CD4-positive, alpha-beta T cell treated with Interleukin-17A for 1 hour (primary cell): ENCODE measurements at regions not wholly inside any gene's neighbourhood (a gene's known extent, or its start where the extent isn't known, plus 50 kb on each side); places are given as distances from the start of the nearest gene placed in this dataset.

Experiments
- DNase-seq: peaks from one replicate; pipeline ENCODE4 v3.0.0-alpha.2; 2020

DNA sequence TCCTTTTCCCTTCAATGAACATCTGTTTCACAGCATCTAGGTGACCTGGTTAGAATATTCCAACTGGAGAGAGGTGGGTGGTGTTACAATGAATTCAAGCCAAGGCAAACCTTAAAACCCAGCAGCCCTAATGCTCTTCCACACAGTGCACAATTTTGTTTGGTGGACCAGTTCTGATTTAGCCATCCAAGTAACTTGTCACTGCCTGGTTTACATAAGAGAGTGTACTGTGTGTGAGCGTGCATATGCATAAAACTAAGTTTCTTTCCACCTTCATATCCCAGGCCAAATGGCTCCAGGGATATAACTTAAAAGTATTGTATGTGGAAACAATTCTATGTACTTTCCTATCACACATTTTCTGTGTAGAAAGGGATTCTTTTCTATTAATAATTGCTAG, 200.4 kb upstream of the FAR2 start:
- no peak for DNase-seq

DNA sequence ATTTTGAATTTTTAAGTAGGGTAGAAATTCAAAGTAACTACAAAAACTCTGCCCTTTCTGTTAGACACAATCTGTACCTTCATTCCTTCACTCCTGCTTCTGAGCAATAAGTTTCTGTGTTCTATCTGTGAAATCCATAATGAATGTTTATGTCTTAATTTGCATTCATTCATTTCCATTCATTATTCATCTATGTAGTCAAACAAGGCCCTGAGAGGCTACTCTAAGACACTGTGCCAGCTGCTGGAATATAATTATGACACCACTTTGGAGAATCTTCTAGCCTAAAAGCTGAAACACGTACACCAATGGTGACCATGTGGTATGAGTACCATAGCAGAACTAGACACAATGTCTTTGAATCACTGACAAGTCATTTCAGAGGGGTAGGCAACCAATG, 199.9 kb upstream of the FAR2 start:
- no peak for DNase-seq

DNA sequence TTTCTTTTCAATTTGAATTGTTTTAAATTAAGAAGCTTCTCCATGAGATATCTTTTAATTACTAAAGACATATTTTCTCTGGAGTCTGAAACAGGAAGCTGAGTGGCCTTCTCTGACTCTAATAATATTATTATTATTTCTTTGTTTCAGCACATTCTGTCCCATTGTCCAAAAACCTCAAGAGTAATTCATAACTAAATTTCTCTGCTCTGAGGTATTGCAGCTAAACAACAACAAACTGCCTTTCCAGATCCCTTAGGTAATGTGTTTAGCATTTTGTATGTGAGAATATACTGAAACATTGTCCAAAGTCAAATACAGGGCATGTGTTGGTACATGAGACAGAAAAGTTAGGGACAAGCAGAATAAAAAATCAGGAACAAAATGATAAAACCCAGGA, 199.0 kb upstream of the FAR2 start:
- DNase-seq: no peak

DNA sequence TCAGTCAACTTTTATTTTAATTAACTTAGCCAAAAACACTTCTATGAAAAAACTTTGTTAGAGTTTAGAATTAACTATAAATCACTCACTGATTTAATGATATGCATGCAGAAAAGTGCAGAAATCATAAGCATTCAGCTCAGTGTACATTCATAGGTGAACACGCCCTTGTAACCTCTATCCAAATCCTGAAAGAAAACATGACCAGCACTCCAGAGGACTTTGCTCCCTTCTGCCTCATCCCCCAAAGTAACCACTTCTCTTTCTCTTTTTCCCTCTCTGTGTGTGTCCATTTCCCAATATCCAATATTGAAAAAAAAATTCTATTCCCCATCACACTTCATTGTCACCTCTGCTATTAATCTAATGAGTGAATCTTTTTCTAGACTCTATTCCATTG, 197.1 kb upstream of the FAR2 start:
- no peak for DNase-seq

DNA sequence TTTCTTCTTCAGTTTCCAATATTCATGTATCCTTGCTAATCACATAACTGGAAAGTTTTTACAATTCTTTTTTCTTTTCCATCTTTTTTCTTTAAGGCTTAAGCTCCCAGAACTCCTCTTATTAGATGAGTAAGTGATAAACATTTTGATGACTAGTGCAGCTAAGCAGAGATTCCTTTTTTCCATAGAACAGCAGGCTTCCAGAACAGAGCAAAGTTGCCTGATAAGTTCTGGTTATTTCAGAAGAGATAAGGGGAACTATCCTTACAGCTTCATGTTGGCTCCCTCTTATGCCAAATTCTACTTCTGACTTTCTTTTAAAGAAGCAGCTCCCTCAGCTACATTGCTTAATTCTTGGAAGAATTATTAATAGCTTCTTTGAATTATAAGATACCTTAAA, 194.7 kb upstream of the FAR2 start:
- no peak for DNase-seq

DNA sequence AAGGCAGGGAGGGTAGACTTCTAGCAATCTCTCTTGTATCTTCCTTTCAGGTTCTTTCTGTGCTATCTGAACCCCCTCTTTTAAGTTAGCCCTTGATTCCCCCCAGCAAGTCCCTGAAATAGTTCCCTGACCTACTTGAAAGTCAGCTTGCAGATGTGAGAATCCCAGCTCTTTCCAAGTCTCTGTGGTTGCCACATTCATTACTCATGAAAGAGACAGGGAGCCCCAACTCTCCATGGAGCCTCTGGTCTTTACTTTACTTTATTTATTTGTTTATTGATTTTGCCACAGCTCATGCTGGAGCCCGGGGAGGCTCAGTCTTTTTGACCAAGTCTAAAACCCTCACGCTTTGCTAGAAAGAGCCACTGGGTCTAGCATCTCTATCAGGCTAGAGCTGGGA, 193.6 kb upstream of the FAR2 start:
- DNase-seq: no peak

DNA sequence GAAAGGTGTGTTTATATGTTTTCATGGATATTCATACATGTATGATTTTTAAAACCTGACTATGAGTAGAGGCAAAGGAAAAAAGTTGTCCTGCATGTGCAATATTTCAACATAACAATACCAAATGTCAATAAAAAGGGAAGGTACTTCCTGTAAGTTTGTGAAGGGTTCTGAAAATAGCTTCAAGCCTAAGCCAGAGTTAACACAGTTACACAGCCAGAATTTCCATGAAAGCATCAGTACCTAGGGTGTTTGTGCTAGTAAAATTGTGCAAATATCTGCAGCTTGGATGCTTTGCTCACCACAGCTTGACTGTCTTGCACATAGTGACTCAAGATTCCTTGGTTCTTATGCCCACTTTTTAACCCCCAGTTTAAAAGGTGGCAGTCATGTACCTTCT, 193.1 kb upstream of the FAR2 start:
- no peak for DNase-seq

DNA sequence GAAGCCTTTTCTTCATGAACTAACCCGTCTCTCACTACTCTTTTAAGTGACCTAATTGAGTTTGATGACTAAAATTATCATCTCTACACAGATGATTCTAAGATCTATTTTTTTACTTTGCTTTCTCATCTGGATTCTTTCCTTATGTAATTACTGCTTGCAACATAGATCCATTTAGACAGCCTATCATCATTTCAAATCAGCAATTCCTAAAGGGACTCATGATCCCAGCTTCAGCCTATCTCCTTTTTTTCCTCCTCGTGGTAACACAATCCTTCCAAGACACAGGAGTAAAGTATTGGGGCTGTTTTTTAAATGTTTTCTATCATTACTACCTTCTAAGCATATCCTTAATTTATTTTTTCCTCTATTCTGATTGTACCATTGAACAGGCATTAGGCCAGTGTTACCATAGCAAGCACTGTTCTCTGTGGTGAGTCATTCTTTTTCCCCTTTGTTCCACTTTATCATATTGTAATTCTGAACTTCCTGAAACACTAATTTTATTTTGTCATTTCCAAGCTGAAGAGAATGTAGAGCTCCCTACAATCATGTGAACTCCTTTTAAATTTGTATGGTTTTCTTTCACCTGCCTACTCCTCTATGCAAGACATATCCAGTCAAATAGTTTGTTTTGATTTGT, 190.4 kb upstream of the FAR2 start:
- DNase-seq: no peak

DNA sequence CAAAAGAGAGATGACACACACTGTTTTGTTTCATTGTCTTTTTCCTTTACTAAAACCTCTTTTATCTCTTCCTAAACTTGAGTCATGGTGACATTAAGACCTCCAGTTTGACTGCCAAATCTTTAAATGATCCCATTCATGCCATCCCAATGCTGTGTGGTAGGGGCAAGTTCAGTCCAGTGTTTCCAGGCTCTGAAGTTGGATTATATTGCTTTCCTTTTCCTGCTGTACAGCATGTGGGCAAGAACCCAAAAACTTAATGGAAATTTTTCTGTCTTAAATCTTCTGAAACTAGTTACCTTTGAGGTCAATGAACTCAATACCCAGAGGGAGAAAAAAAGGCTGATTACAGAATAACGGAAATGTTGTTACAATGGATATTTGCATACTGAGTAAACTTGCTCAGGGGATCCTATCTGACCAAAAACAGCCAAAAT, 187.1 kb upstream of the FAR2 start:
- no peak for DNase-seq

DNA sequence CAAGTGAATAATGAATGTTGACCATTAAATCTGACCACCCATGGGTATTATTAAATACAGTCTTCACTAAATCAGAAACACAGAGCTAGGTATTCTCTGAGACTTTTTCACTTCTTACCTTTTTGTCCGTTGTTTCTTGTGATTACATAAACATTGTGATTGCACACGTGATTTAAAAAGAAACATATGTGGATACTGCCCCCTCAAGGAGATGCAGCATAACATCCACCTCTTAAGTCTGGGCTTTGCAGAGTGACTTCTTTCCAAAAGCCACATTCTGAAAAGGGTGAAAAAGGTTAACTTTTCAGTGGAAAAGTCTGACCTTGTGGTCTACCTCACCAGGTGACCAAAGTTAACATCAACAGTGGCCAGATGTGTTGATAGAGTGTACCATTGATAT, 185.5 kb upstream of the FAR2 start:
- no peak for DNase-seq

DNA sequence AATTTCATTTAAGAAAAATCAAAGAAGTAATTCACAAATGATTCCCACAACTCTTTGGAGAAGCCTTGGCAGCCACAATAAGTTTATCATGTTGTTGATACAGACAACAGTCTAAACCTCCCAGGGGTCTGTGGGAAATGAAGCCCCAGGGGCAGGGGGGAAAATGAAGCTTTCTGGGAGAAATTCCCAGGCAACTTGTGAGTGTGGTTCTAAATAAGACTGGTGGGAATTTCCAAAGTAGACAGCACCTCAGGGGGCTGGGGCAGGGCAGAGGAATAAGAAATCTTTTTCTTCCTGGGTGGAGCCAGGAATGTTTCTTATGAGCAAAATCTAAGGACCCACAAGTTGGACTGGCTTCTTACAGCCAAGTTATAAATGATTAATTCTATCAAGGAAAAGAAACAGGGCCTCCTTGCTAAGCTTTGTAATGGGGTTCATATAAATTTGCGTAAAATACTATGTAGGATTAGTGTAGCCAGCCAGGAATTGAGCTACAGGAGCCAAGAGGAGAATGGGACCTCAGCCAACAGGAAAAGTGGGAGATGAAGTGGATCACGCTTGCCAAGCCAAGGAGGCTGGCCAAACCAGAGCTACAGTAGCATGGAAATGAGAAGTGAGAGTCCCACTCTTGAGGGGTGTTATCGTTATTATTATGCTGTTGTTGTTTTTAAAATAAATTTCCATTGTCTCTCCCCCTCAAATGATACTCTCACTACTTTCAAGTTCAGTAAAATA, 182.9 kb upstream of the FAR2 start:
- DNase-seq: no peak

DNA sequence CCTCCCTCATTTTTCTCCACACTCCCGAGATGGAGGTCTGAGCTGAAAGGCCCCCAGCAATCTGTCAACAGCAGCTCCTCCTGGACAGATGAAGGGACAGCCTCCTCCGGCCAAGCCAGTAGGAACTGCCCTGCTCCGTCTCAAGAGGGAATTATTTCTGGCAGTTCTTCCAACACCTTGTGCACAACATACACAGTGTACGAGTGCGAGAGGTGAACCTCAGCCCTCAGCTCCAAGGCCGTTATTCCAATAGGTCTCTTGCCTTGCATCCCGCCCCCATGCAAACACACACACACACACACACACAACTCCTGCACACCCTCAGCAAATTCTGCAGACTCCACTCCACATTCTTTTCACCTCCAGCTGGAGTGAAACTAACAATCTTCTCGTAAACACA, 181.7 kb upstream of the FAR2 start:
- DNase-seq: no peak

DNA sequence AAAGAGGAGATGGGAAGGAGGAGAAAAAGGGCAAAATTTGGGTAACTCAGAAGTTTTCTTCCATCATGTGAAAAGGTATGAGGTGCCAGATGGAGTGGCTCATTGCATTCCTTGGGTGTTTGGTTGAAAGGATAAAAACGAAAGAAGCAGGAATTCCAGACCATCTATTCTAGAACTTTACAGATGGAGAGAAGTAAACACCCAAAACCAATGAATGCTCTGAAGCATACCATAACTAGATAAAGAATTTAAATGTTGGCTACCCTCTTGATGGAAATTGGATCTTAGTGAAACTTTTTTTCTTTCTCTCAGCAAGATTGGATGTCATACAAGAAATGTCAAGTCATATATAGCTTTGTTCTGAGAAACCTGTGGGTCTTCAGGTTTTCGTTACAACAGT, 175.6 kb upstream of the FAR2 start:
- no peak for DNase-seq

DNA sequence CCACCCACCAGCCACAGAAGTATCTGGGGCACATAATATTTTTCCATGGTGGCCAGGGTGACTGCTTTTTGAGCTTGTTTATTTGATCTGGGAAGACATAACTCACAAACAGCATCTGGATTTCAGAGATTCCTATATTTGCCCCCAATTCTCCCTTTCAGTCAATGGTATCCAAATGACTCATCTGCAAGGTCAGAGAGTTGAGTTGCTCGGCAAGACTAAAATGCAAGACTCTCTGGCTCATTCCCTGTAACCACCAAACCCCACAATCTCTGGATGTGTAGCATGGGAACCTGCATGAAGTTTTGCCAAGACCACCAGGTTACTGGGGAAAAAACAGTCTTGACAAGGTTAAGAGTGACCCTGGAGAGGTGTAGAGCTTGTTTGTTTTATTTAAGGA, 174.9 kb upstream of the FAR2 start:
- DNase-seq: no peak

DNA sequence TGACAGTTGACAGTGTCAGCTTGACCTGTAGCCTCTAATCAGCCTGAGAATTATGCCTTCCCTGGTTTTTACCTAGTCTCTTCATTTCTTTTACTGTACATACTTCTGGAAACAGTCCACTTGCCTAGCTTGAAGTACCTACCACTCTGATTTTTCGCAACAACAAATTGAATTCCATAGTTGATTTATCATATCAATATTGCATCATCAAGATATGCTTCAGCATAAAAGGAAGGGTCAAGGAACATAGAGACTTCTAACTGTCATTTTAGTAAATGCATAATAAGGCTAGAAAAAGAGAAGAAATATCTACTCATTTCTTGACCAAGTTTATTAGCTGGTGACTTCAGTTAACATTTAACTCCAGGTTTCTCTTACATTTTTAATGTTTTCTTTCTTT, 174.2 kb upstream of the FAR2 start:
- no peak for DNase-seq

DNA sequence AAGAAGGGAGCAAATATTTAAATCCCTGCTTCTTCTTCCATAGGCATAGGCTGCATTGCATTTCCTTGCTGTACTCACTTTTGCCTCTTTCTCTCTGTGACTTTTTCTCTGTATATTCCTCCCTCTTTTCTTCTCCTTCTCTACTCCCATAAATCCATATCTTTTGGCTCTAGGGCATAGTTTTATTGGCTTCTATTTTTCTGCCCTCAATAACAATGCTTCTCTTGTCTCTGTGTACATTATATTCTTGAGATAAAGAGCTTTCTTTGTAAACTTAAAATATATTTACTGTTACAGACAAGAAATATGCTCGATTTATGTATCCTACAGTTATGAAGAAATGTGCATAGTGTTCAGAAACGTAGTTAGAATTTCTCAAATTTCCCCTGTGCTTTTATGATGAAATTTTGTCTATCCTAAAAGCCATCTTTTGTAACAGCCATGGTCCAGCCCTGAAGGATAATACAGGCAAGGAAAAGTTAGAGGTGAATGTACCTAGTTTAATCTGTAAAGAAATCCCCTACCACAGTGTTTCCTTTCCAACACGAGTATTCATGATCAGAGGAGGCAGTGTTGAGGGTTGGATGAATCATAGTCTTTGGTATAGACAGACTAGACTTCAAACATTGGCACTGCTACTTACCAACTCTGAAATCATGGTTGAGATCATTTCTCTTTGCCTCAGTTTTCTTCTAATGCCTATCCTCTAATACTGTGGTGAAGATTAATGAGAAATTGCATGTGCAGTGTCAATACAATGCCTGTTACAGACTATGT, 173.3 kb upstream of the FAR2 start:
- DNase-seq: no peak

DNA sequence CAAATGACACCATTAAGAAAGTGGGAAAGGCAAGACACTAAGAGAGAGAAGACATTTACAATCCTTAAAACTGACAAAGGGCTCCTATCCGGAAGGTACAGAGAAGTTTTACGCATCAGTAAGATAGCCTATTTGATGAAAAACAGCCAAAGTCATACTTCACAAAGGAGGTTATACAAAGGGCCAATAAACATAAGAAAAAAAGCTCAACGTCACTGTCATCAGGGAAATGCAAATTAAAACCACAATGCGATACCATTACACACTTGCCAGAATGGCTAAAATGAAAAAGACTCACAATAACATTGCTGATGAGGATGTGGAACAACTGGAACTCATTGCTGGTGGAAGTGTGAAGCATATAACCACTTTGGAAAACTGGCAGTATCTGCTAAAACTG, 168.6 kb upstream of the FAR2 start:
- no peak for DNase-seq

DNA sequence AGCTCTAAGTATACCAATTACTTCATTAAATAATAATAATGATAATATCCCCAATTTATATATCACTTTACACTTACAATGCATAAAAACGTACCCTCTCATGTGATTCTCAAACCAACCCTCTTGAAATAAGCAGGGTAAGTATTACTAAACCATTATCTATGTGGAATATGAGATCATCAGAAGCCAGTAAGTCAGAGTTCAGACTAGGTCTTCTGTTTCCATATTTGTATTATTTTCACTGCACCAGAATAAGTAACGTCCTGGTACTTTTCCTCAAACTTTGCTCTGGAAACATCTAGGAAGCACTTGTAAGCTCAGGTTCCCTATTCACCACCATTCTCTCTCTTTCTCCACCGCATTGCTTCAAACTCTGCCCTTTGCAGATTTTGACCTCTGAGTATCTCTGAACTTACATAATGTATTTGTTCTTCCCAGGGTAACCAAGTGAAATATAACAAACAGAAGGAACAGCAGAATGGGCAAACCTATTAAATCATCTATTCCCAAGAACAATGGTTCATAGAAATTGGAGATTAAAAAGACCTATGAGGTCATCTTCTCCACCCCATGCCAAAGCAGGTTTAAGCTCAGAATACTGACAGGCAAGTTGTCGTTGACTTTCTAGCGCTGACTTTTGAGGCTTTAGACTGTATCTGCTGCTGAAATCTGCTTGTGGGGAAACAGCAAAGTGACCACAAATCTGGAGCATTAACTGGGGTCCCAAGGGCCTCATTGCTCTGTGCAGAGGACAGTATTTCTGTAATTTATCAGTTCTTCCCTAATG, 161.3 kb upstream of the FAR2 start:
- DNase-seq: no peak

DNA sequence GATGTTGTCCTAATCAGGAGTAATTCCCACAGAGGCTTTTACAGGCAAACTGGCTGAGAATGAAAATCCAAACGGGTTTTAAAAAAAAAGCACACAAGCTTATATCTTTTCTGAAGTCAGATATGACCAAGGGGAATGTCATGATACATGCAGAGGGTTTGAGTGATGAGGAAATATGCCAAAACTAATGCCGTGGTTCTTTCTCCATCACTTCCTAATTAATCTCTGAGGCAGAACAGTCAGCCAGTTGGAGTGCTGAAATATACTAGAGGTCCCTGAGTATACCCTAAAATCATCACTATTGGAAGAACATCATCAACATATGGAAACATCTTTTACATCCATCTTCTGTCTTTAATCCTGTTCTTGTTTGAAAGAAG, 160.8 kb upstream of the FAR2 start:
- DNase-seq: no peak

DNA sequence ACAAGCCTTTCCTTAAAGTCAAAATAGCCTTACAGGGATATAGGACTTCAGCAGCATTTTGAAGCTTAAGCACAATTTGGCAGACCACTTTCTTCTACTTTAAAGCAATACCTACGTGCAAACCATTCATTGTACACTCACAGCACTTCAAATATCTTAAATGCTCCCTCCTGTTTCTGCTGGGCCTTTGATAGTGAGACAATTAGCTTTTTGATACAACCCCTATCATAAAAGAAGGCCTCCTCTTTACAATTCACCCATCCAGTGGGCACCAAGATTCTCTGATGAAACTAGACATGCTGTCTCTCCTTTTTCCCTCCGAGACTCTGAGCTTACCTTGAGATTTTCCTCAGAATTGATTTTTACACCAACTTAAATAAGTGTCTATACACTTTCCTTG, 157.5 kb upstream of the FAR2 start:
- no peak for DNase-seq

DNA sequence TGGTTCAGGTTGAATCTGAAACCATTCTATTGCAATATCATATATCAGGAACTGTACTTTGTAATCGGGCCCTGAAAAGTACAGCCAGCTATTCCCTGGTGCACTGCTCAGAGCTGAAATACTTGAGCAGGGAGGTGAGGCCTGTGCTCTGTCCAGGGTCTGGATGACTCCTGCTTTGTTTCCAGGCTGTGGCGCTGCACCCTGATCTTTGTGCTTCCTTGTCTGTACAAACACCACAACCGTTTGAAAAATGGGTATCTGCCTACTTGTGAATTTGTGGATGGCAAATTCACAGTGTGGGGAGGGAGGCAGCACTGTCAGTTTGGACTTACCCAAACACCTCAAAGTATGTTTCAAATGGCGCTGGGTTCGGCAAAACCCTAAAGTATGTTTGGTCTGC, 155.4 kb upstream of the FAR2 start:
- no peak for DNase-seq

DNA sequence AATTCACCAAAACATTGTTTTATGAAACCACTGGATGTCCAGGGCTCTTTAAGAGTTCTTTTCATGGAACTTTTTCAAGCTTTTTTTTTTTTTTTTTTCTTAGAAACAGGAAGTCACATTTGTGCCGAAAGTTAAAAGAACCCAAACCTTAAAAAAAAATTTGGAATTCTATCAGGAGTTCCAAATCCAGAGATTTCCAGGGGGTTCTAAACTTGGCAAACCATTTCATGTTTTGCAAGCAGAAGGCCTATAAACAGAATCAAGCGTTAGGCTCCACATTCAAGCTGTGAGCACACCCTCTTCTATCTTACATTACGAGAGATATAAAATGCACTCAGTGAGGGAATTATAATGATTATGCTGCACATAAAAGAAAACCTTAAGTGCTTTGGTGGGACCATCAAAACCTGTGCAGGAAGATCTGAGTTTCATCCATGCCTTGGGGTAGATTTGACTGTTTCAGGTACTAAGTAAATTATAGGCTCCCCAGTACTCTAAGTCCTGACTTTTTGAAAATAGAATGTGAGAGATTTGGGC, 154.8 kb upstream of the FAR2 start:
- no peak for DNase-seq

DNA sequence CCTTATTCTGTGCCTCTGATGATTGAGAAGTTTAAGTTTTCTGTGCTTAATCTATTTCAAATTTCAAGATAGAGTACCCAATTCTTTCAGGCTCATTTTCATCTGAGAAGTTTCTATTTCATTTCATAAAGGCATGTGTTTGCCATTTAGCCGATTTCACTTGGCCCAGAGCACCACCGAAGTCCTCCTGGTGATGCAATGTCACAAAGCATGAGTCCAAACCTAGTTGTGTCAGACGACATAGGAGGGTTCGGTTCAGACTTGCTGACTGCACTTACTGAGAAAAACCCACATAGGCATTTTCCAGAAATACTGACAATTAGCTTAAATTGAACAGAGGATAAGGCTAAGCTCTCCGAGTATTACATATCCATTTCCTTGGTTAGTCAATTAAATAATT, 152.4 kb upstream of the FAR2 start:
- no peak for DNase-seq
